H1 (cell line): ENCODE measurements at regions not wholly inside any gene's neighbourhood (a gene's known extent, or its start where the extent isn't known, plus 50 kb on each side); places are given as distances from the start of the nearest gene placed in this dataset.

ENCODE experiments used
- CTCF ChIA-PET: fragments of 300-600 bp; sonication (Branson Sonifier 250); formaldehyde crosslinking; loops from one replicate; lab custom pipeline; 2021; ENCODE audit not compliant: partially characterized antibody; lab: Charles Lee
- POLR2A ChIA-PET: fragments of 300-600 bp; sonication (Branson Sonifier 250); formaldehyde crosslinking; loops from one replicate; lab custom pipeline; 2021; ENCODE audit warnings: inconsistent platforms; ENCODE audit not compliant: partially characterized antibody; lab: Charles Lee
- DNase-seq, 2 experiments: peaks; one replicate each; pipeline versions ENCODE4 v3.0.0 to v3.0.0-alpha.2; 2010 to 2022; ENCODE audit warnings: low spot score in 2 of 2, low read depth in 1 of 2, mixed read lengths in 1 of 2
- FAIRE-seq: peaks from 2 replicates; lab custom pipeline; 2011; peaks lifted over from hg19 to GRCh38; lab: Jason Lieb, UNC
- H2AFZ ChIP-seq: 2 replicates; pipeline ENCODE4 v1.8.1; 2012; ENCODE audit warnings: low read length, inconsistent platforms
- H2AK5ac ChIP-seq: 2 replicates; pipeline ENCODE4 v1.6.1; 2013; ENCODE audit warnings: low read depth, low read length
- H2BK120ac ChIP-seq: replicated peaks from 2 replicates; pipeline ENCODE3; 2013; ENCODE audit warnings: low read depth, low read length, inconsistent platforms
- H2BK12ac ChIP-seq: 2 replicates; pipeline ENCODE4 v1.6.1; 2013; ENCODE audit warnings: low read depth, low read length
- H2BK15ac ChIP-seq: 2 replicates; pipeline ENCODE4 v1.6.1; 2013; ENCODE audit warnings: low read length
- H2BK20ac ChIP-seq: 2 replicates; pipeline ENCODE4 v1.6.1; 2013; ENCODE audit warnings: low read length
- H2BK5ac ChIP-seq: 2 replicates; pipeline ENCODE4 v1.6.1; 2013; ENCODE audit warnings: low read depth, low read length
- H3K14ac ChIP-seq: 2 replicates; pipeline ENCODE4 v1.6.1; 2013; ENCODE audit warnings: inconsistent platforms; ENCODE audit not compliant: insufficient read length
- H3K18ac ChIP-seq: 2 replicates; pipeline ENCODE4 v1.6.1; 2013; ENCODE audit warnings: low read length; ENCODE audit errors: extremely low read depth
- H3K23ac ChIP-seq: 2 replicates; pipeline ENCODE4 v1.6.1; 2013; ENCODE audit warnings: inconsistent platforms; ENCODE audit not compliant: insufficient read length
- H3K23me2 ChIP-seq: 2 replicates; pipeline ENCODE4 v1.6.1; 2013; ENCODE audit warnings: low read depth, low read length
- H3K27ac ChIP-seq: 2 replicates; pipeline ENCODE4 v1.6.1; 2011; ENCODE audit warnings: low read depth, low read length, inconsistent platforms
- H3K27me3 ChIP-seq, 4 experiments: replicated peaks in 1 of 4; 1 replicate in 1 of 4; 2 replicates in 3 of 4; pipeline versions ENCODE4 v1.6.1 to v1.8.1; 2011 to 2013; ENCODE audit warnings: low read length in 3 of 4, mild to moderate bottlenecking in 3 of 4, inconsistent platforms in 2 of 4, mixed read lengths in 2 of 4, moderate library complexity in 1 of 4; ENCODE audit not compliant: control insufficient read depth in 3 of 4, insufficient read depth in 3 of 4; ENCODE audit errors: extremely low read depth in 1 of 4
- H3K36me3 ChIP-seq, 4 experiments: 2 replicates each; pipeline versions ENCODE4 v1.6.1 to v1.8.1; 2011 to 2013; ENCODE audit warnings: mild to moderate bottlenecking in 4 of 4, low read length in 3 of 4, moderate library complexity in 2 of 4, control low read depth in 1 of 4, inconsistent platforms in 1 of 4; ENCODE audit not compliant: insufficient read depth in 4 of 4, control insufficient read depth in 2 of 4
- H3K4ac ChIP-seq: replicated peaks from 2 replicates; pipeline ENCODE3; 2013; ENCODE audit warnings: low read length, low read depth, mixed read lengths, inconsistent platforms; ENCODE audit not compliant: insufficient read length
- H3K4me1 ChIP-seq, 4 experiments: replicated peaks in 1 of 4; 1 replicate in 1 of 4; 2 replicates in 3 of 4; pipeline versions ENCODE4 v1.6.1 to v1.8.1; 2011 to 2013; ENCODE audit warnings: low read length in 3 of 4, inconsistent platforms in 2 of 4, mixed read lengths in 1 of 4; ENCODE audit not compliant: insufficient read depth in 4 of 4, control insufficient read depth in 3 of 4
- H3K4me2 ChIP-seq, 2 experiments: 2 replicates each; pipeline versions ENCODE4 v1.6.1 to v1.8.1; 2011 to 2013; ENCODE audit warnings: low read depth in 2 of 2, low read length in 2 of 2, control low read depth in 1 of 2, inconsistent platforms in 1 of 2, mild to moderate bottlenecking in 1 of 2; ENCODE audit not compliant: insufficient read depth in 1 of 2
- H3K4me3 ChIP-seq, 4 experiments: fragments of 200-600, 300-600 bp in 1 of 4; sonication (generic), shearing (Covaris generic), sonication (Bioruptor Twin) in 1 of 4; 2 replicates each; pipeline versions ENCODE4 v1.5.1 to v1.8.1; 2011 to 2016; ENCODE audit warnings: low read length in 4 of 4, low read depth in 3 of 4, control low read depth in 2 of 4, inconsistent platforms in 2 of 4, mild to moderate bottlenecking in 2 of 4, mixed read lengths in 1 of 4, moderate library complexity in 1 of 4; ENCODE audit not compliant: insufficient read depth in 2 of 4; ENCODE audit errors: extremely low read depth in 1 of 4
- H3K56ac ChIP-seq: replicated peaks from 2 replicates; pipeline ENCODE3; 2013; ENCODE audit warnings: low read depth, mild to moderate bottlenecking, mixed read lengths, low read length, inconsistent platforms; ENCODE audit not compliant: insufficient read length
- H3K79me1 ChIP-seq: 2 replicates; pipeline ENCODE4 v1.6.1; 2013; ENCODE audit warnings: low read depth, low read length, control low read depth
- H3K79me2 ChIP-seq, 2 experiments: 2 replicates each; pipeline versions ENCODE4 v1.6.1 to v1.8.1; 2012 to 2013; ENCODE audit warnings: low read length in 2 of 2, mild to moderate bottlenecking in 2 of 2, inconsistent platforms in 1 of 2; ENCODE audit not compliant: insufficient read depth in 2 of 2, control insufficient read depth in 1 of 2
- H3K9ac ChIP-seq, 4 experiments: replicated peaks in 1 of 4; 1 replicate in 1 of 4; 2 replicates in 3 of 4; pipeline versions ENCODE4 v1.6.1 to v1.8.1; 2011 to 2013; ENCODE audit warnings: low read depth in 3 of 4, low read length in 3 of 4, control low read depth in 2 of 4, mild to moderate bottlenecking in 2 of 4, moderate library complexity in 2 of 4, inconsistent platforms in 1 of 4; ENCODE audit errors: extremely low read depth in 1 of 4
- H3K9me3 ChIP-seq, 2 experiments: 2 replicates each; pipeline versions ENCODE4 v1.6.1 to v1.8.1; 2012 to 2013; ENCODE audit warnings: mild to moderate bottlenecking in 2 of 2, moderate library complexity in 2 of 2, control low read depth in 1 of 2, inconsistent platforms in 1 of 2, low read depth in 1 of 2, low read length in 1 of 2, mixed read lengths in 1 of 2; ENCODE audit not compliant: insufficient read depth in 2 of 2
- H4K20me1 ChIP-seq, 2 experiments: replicated peaks in 1 of 2; 2 replicates each; pipeline versions ENCODE3 to v1.8.1; 2011 to 2013; ENCODE audit warnings: inconsistent platforms in 2 of 2, low read length in 2 of 2, mild to moderate bottlenecking in 1 of 2; ENCODE audit not compliant: insufficient read depth in 2 of 2, control insufficient read depth in 1 of 2
- H4K5ac ChIP-seq: 2 replicates; pipeline ENCODE4 v1.6.1; 2013; ENCODE audit warnings: low read length, low read depth, mixed read lengths, inconsistent platforms; ENCODE audit not compliant: insufficient read length
- H4K8ac ChIP-seq: 2 replicates; pipeline ENCODE4 v1.8.0; 2013; ENCODE audit warnings: mild to moderate bottlenecking, moderate library complexity, low read length, inconsistent platforms; ENCODE audit not compliant: insufficient read depth; ENCODE audit errors: extremely low read depth
- H4K91ac ChIP-seq: replicated peaks from 2 replicates; pipeline ENCODE3; 2013; ENCODE audit warnings: low read length, mixed read lengths, inconsistent platforms; ENCODE audit not compliant: insufficient read length
- ASH2L ChIP-seq: fragments of 200-600, 300-600 bp; sonication (generic); IDR thresholded peaks from one replicate; pipeline ENCODE4 v1.7.1; 2017; ENCODE audit warnings: low read length
- BCL11A ChIP-seq, 2 experiments: IDR thresholded peaks; one replicate each; pipeline ENCODE4 v1.6.1; 2011; ENCODE audit warnings: low read depth in 2 of 2, low read length in 2 of 2, mild to moderate bottlenecking in 2 of 2
- BRCA1 ChIP-seq: IDR thresholded peaks from 2 replicates; pipeline ENCODE4 v1.6.1; 2012; ENCODE audit warnings: low read depth, low read length, improper control_type of control experiment
- CHD1 ChIP-seq: IDR thresholded peaks from 2 replicates; pipeline ENCODE4 v1.6.1; 2012; ENCODE audit warnings: low read depth, low read length, improper control_type of control experiment
- EP300 ChIP-seq, 2 experiments: IDR thresholded peaks; 1 replicate in 1 of 2; 2 replicates in 1 of 2; pipeline ENCODE4 v1.6.1; 2011 to 2012; ENCODE audit warnings: low read depth in 2 of 2, low read length in 2 of 2, mild to moderate bottlenecking in 2 of 2, borderline replicate concordance in 1 of 2, inconsistent platforms in 1 of 2, moderate library complexity in 1 of 2
- FOSL1 ChIP-seq: IDR thresholded peaks from 2 replicates; pipeline ENCODE4 v1.6.1; 2011; ENCODE audit warnings: mild to moderate bottlenecking, low read depth, low read length, moderate library complexity; ENCODE audit not compliant: insufficient read depth
- HDAC6 ChIP-seq: IDR thresholded peaks from one replicate; pipeline ENCODE4 v1.7.1; 2012; ENCODE audit warnings: low read depth, mild to moderate bottlenecking, inconsistent platforms, low read length, moderate library complexity
- KDM4A ChIP-seq: IDR thresholded peaks from one replicate; pipeline ENCODE4 v1.7.1; 2012; ENCODE audit warnings: low read depth, mild to moderate bottlenecking, moderate library complexity, low read length, inconsistent platforms; ENCODE audit not compliant: severe bottlenecking
- POLR2AphosphoS5 ChIP-seq: IDR thresholded peaks from 2 replicates; pipeline ENCODE4 v1.6.1; 2011; ENCODE audit warnings: low read depth, low read length
- RXRA ChIP-seq: IDR thresholded peaks from 2 replicates; pipeline ENCODE4 v1.6.1; 2011; ENCODE audit warnings: low read depth, mild to moderate bottlenecking, low read length, moderate library complexity; ENCODE audit not compliant: insufficient read depth
- SP1 ChIP-seq: IDR thresholded peaks from 2 replicates; pipeline ENCODE4 v1.6.1; 2011; ENCODE audit warnings: low read depth, low read length
- SP4 ChIP-seq: IDR thresholded peaks from 2 replicates; pipeline ENCODE4 v1.6.1; 2012; ENCODE audit warnings: low read length, inconsistent platforms
- TAF7 ChIP-seq: optimal IDR thresholded peaks from 2 replicates; pipeline ENCODE3; 2011; ENCODE audit warnings: low read depth, mild to moderate bottlenecking, inconsistent platforms, low read length, moderate library complexity, borderline replicate concordance
- USF2 ChIP-seq: IDR thresholded peaks from 2 replicates; pipeline ENCODE4 v1.6.1; 2011; ENCODE audit warnings: low read length, improper control_type of control experiment
- ZNF274 ChIP-seq: IDR thresholded peaks from 2 replicates; pipeline ENCODE4 v1.7.0; 2012; ENCODE audit warnings: low read length, borderline replicate concordance; ENCODE audit errors: extremely low read depth
- WGBS, 2 experiments: shearing (Covaris generic) in 1 of 2; methylation state at CpG; one replicate each; pipeline versions ENCODE4 v1.1.6 to v1.1.7; 2013 to 2015; ENCODE audit warnings: low lambda C conversion rate in 2 of 2, mixed read lengths in 2 of 2, inconsistent platforms in 1 of 2, low coverage in 1 of 2, missing lambda C conversion rate in 1 of 2; ENCODE audit not compliant: insufficient replicate concordance in 2 of 2, insufficient coverage in 1 of 2, insufficient read length in 1 of 2; ENCODE audit errors: extremely low coverage in 1 of 2, missing lambda C conversion rate in 1 of 2; 5-methylcytosine and 5-hydroxymethylcytosine counted together

- Histone ChIP-seq H3K23me2 (no peaks in the 10 kb centered on the region), H3K14ac (no peak overlapping the region), H3K4ac (no peak overlapping the region), H3K27ac (no peak overlapping the region), H4K8ac (no peak overlapping the region), H3K79me1 (no peaks in the 10 kb centered on the region), H2BK15ac (no peak overlapping the region), H4K5ac (no peak overlapping the region), H3K79me2 (no peaks in the 10 kb centered on the region), H2AK5ac (no peak overlapping the region), H2BK12ac (no peak overlapping the region), H2AFZ (peak overlapping the region; percentile 94), H3K18ac (no peak overlapping the region), H3K36me3 (no peaks in the 10 kb centered on the region), H4K20me1 (no peaks in the 10 kb centered on the region), H2BK120ac (no peak overlapping the region), H3K9me3 (no peaks in the 10 kb centered on the region), H4K91ac (no peak overlapping the region), H3K23ac (no peak overlapping the region), H3K4me1 (peaks cover 0 to 2% (median 0%) of the 10 kb centered on the region in 4 experiments; a peak in 1 of 7 replicates), H3K56ac (no peak overlapping the region), H2BK20ac (no peak overlapping the region), H3K9ac (no peak overlapping the region), H3K4me3 (no peak overlapping the region), H2BK5ac (no peak overlapping the region), H3K4me2 (no peak overlapping the region), H3K27me3 (peaks cover 0 to under 1% (median 0%) of the 10 kb centered on the region in 4 experiments; a peak in 1 of 7 replicates)
- CTCF ChIA-PET: no interaction called here
- no peak for FAIRE-seq
- POLR2A ChIA-PET: no interaction called here
- WGBS, 2 experiments: 69% methylated on average over 2 of the region's 2 CpGs; no CpG with 5 or more reads in 1 of the 2 experiments
- no peak for DNase-seq
- TF ChIP-seq EP300 (IDR thresholded peaks at IDR 0.05; ENCODE audit: borderline replicate concordance in 1 of 2, low read depth in 2 of 2, low read length in 2 of 2) (no peak), BCL11A (IDR thresholded peaks at IDR 0.05; ENCODE audit: low read depth in 2 of 2, low read length in 2 of 2) (no peak), SP4 (no peak), ZNF274 (no peak), RXRA (no peak), BRCA1 (no peak), CHD1 (no peak), SP1 (no peak), KDM4A (no peak), FOSL1 (no peak), HDAC6 (no peak), POLR2AphosphoS5 (no peak), ASH2L (no peak), USF2 (no peak), TAF7 (no peak)
Observed at GRCh38 chr6:139847457-139847813, 473.0 kb upstream of the CITED2 start.
